Keratinocyte (primary cell): ENCODE measurements at regions not wholly inside any gene's neighbourhood (a gene's known extent, or its start where the extent isn't known, plus 50 kb on each side); places are given as distances from the start of the nearest gene placed in this dataset.

Experiments used
- EZH2 ChIP-seq: IDR thresholded peaks from one replicate; pipeline ENCODE4 v1.6.1; 2012; ENCODE audit warnings: inconsistent platforms, mild to moderate bottlenecking, low read length, moderate library complexity
- TF ChIP-seq, protein P1 (sequence below), 3 experiments: IDR thresholded peaks in 1 of 3; conservative IDR thresholded peaks in 1 of 3; optimal IDR thresholded peaks in 1 of 3; 2 replicates in 2 of 3; 3 replicates in 1 of 3; pipeline versions ENCODE3 to v1.5.1; 2011; ENCODE audit warnings: low read length in 3 of 3, mild to moderate bottlenecking in 3 of 3, moderate library complexity in 2 of 3, control low read depth in 1 of 3, inconsistent platforms in 1 of 3; ENCODE audit not compliant: insufficient read depth in 2 of 3; ENCODE audit errors: extremely low read depth in 1 of 3

DNA sequence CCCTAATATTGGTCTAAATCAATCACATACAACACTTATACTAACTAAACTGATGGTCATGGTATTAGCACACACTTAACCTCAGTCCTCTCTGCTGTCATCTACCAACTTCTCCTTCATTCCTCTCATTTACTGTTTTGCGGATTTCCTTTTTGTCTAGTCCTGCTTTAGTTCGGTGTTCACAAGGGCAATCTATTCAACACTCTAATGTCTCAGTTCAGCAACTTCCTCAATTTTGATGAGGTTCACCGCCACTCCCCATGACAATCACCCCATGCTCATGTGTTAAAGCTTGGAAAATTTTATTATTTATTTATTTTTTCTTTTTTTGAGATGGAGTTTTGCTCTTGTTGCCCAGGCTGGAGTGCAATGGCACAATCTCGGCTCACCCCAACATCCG, 301.1 kb downstream of the PTPRC start:
- TF ChIP-seq, protein P1, sequence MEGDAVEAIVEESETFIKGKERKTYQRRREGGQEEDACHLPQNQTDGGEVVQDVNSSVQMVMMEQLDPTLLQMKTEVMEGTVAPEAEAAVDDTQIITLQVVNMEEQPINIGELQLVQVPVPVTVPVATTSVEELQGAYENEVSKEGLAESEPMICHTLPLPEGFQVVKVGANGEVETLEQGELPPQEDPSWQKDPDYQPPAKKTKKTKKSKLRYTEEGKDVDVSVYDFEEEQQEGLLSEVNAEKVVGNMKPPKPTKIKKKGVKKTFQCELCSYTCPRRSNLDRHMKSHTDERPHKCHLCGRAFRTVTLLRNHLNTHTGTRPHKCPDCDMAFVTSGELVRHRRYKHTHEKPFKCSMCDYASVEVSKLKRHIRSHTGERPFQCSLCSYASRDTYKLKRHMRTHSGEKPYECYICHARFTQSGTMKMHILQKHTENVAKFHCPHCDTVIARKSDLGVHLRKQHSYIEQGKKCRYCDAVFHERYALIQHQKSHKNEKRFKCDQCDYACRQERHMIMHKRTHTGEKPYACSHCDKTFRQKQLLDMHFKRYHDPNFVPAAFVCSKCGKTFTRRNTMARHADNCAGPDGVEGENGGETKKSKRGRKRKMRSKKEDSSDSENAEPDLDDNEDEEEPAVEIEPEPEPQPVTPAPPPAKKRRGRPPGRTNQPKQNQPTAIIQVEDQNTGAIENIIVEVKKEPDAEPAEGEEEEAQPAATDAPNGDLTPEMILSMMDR (optimal IDR thresholded peaks at IDR 0.05 in 1 of 3, IDR thresholded peaks at IDR 0.05 in 1 of 3, conservative IDR thresholded peaks at IDR 0.05 in 1 of 3; ENCODE audit: extremely low read depth in 1 of 3, insufficient read depth in 2 of 3, low read length in 3 of 3), result no peak
- TF ChIP-seq EZH2, result no peak
